ENCODE measurements at regions not wholly inside any gene's neighbourhood (a gene's known extent, or its start where the extent isn't known, plus 50 kb on each side); places are given as distances from the start of the nearest gene placed in this dataset.

DNA sequence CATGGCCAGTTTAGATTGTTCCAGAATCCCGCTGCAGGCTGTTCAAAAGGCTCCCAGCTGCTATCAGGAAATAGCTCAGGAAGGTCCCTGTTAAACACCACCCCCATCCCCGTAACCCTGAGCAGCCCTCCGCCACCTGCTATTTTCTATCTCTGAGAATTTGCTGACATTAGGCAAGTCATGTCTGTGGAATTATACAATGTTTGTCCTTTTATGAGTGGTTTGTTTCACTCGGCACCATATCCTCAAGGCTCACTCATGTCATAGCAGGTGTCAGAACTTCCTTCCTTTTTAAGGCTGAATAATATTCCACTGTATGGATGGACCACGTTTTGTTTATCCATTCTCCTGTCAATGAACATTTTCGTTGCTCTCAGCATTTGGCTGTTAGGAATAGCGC, 164.3 kb upstream of the FOXF1 start:
- DNase-seq: no peak
- 88 to 100% methylated on average over 4 to 7 of the region's 7 CpGs for WGBS, 2 experiments (ENCODE audit: insufficient coverage in 1 of 2, insufficient read length in 1 of 2)
- Mint-ChIP-seq H3K4me1 (peaks cover 32% of the 10 kb centered on the region), H3K27ac (no peak overlapping the region), H3K36me3 (ENCODE audit: low read depth) (no peaks in the 10 kb centered on the region), H3K9me3 (no peaks in the 10 kb centered on the region), H3K4me3 (no peak overlapping the region), H3K27me3 (ENCODE audit: insufficient read depth) (peaks cover 34% of the 10 kb centered on the region)
- Histone ChIP-seq H3K27me3 (ENCODE audit: control insufficient read depth, insufficient read depth, low read length, poor library complexity, severe bottlenecking) (peaks cover 28% of the 10 kb centered on the region), H3K27ac (ENCODE audit: low read depth, low read length) (no peak overlapping the region), H3K9ac (ENCODE audit: extremely low read depth, low read length, poor library complexity, severe bottlenecking) (no peak overlapping the region), H3K4me1 (ENCODE audit: control insufficient read depth, insufficient read depth, low read length) (peaks cover 4% of the 10 kb centered on the region), H3K9me3 (ENCODE audit: control insufficient read depth, low read length) (no peaks in the 10 kb centered on the region), H3K4me3 (ENCODE audit: low read length) (no peak overlapping the region), H3K36me3 (ENCODE audit: control insufficient read depth, insufficient read depth, low read length) (no peaks in the 10 kb centered on the region)
- TF ChIP-seq CTCF (conservative IDR thresholded peaks at IDR 0.05): no peak

DNA sequence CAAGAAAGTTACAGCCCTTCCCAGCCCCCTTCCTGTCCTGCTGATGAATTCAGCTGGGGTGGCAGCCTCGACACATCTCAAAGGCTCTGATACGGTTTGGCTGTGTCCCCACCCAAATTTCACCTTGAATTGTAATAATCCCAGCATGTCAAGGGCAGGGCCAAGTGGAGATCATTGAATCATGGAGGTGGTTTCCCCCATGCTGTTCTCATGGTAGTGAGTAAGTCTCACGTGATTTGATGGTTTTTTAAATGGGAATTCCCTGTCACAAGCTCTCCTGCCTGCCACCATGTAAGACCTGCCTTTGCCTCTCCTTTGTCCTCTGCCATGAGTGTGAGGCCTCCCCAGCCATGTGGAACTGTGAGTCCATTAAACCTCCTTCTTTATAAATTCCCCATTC, 163.2 kb upstream of the FOXF1 start:
- WGBS, 2 experiments (ENCODE audit: insufficient coverage in 1 of 2, insufficient read length in 1 of 2): 85 to 90% methylated on average over 2 to 3 of the region's 3 CpGs

GRCh38 chr16:86347916-86348555, 162.3 kb upstream of the FOXF1 start:
- peaks cover 27% of the 10 kb centered on the region for H3K4me1 Mint-ChIP-seq
- WGBS, 2 experiments (ENCODE audit: insufficient coverage in 1 of 2, insufficient read length in 1 of 2): 83 to 84% methylated on average over 8 to 11 of the region's 11 CpGs
- no peaks in the 10 kb centered on the region for H3K36me3 ChIP-seq (ENCODE audit: control insufficient read depth, insufficient read depth, low read length)
- H3K9me3 Mint-ChIP-seq: no peaks in the 10 kb centered on the region
- H3K9me3 ChIP-seq (ENCODE audit: control insufficient read depth, low read length): no peaks in the 10 kb centered on the region
- no peak overlapping the region for H3K4me3 ChIP-seq (ENCODE audit: low read length)
- no peak overlapping the region for H3K4me3 Mint-ChIP-seq
- H3K27ac Mint-ChIP-seq: no peak overlapping the region
- H3K9ac ChIP-seq (ENCODE audit: extremely low read depth, low read length, poor library complexity, severe bottlenecking): no peak overlapping the region
- no peak overlapping the region for H3K27ac ChIP-seq (ENCODE audit: low read depth, low read length)
- H3K4me1 ChIP-seq (ENCODE audit: control insufficient read depth, insufficient read depth, low read length): peaks cover 4% of the 10 kb centered on the region
- no peak for DNase-seq
- TF ChIP-seq CTCF (conservative IDR thresholded peaks at IDR 0.05): no peak
- peaks cover 31% of the 10 kb centered on the region for H3K27me3 Mint-ChIP-seq (ENCODE audit: insufficient read depth)
- no peaks in the 10 kb centered on the region for H3K36me3 Mint-ChIP-seq (ENCODE audit: low read depth)
- peaks cover 9% of the 10 kb centered on the region for H3K27me3 ChIP-seq (ENCODE audit: control insufficient read depth, insufficient read depth, low read length, poor library complexity, severe bottlenecking)

More for the DNA sequence above, 163.2 kb upstream of the FOXF1 start:
- Histone ChIP-seq H3K27ac (ENCODE audit: low read depth, low read length) (no peak overlapping the region), H3K9ac (ENCODE audit: extremely low read depth, low read length, poor library complexity, severe bottlenecking) (no peak overlapping the region), H3K4me3 (ENCODE audit: low read length) (no peak overlapping the region), H3K36me3 (ENCODE audit: control insufficient read depth, insufficient read depth, low read length) (no peaks in the 10 kb centered on the region), H3K4me1 (ENCODE audit: control insufficient read depth, insufficient read depth, low read length) (peaks cover 4% of the 10 kb centered on the region), H3K27me3 (ENCODE audit: control insufficient read depth, insufficient read depth, low read length, poor library complexity, severe bottlenecking) (peaks cover 18% of the 10 kb centered on the region), H3K9me3 (ENCODE audit: control insufficient read depth, low read length) (no peaks in the 10 kb centered on the region)
- H3K9me3 Mint-ChIP-seq: no peaks in the 10 kb centered on the region
- DNase-seq: no peak
- H3K4me3 Mint-ChIP-seq: no peak overlapping the region
- no peak overlapping the region for H3K27ac Mint-ChIP-seq
- H3K36me3 Mint-ChIP-seq (ENCODE audit: low read depth): no peaks in the 10 kb centered on the region
- peaks cover 27% of the 10 kb centered on the region for H3K4me1 Mint-ChIP-seq
- no peak for TF ChIP-seq CTCF (conservative IDR thresholded peaks at IDR 0.05)
- H3K27me3 Mint-ChIP-seq (ENCODE audit: insufficient read depth): peaks cover 35% of the 10 kb centered on the region

Measured in endodermal cell (in vitro differentiated cells).